GDM1 (cell line): ENCODE measurements at regions not wholly inside any gene's neighbourhood (a gene's known extent, or its start where the extent isn't known, plus 50 kb on each side); places are given as distances from the start of the nearest gene placed in this dataset.
"Not testable (repeated sequence)": the region's sequence is repeated elsewhere in the genome, so short reads cannot be mapped to it uniquely, and the experiment has no call there.

Experiments
- DNase-seq: peaks from one replicate; lab custom pipeline; 2025; lab: John Stamatoyannopoulos, UW

DNA sequence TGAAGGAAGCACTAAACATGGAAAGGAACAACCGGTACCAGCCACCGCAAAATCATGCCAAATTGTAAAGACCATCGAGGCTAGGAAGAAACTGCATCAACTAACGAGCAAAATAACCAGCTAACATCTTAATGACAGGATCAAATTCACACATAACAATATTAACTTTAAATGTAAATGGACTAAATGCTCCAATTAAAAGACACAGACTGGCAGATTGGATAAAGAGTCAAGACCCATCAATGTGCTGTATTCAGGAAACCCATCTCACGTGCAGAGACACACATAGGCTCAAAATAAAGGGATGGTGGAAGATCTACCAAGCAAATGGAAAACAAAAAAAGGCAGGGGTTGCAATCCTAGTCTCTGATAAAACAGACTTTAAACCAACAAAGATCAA lies 206.3 kb downstream of the SLC38A4 start:
- DNase-seq = not testable (repeated sequence)

- DNase-seq = not testable (repeated sequence)
These were observed 208.1 kb downstream of the SLC38A4 start for GRCh38 chr12:46617737-46618136.

DNA sequence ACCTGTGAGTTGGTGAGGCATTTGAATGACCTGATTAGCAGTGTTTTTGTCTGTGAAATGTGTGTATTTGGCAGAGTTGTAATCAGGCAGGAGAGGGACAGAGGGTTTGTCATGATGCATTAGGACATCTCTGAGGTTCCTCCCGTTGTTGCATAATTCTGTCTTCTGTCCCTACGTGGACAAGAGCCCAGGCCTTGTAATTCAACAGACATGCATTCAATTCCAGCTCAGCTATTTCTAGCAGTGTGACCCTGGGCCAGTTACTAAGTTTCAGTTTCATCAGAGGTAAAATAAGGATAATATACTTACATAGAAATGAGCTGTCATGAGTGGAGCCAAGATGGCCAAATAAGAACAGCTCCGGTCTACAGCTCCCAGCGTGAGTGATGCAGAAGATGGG lies 208.6 kb downstream of the SLC38A4 start:
- no peak for DNase-seq

GRCh38 chr12:46610754-46611153 lies 215.0 kb downstream of the SLC38A4 start:
- no peak for DNase-seq

DNA sequence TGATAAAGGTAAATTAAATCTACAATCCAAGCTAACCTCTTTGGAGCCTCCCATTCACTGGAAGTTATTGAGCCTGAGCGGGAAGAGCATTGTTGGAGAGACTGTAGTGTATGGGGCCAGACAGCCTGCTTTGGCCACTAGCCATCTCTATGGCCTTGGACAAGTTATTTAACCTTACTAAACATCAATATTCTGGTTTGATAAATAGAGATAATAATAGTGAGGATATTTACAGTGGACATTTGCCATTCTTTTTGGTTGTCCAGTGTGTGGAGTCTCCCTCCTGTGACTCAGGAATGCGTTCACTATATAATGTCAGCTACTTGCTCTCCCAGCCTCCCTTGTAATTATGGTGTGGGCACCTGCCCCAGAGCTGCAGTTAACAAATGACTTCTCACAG lies 216.1 kb downstream of the SLC38A4 start:
- no peak for DNase-seq

GRCh38 chr12:46609273-46609623 lies 216.5 kb downstream of the SLC38A4 start:
- DNase-seq = no peak

GRCh38 chr12:46608431-46609272 lies 217.1 kb downstream of the SLC38A4 start:
- no peak for DNase-seq

DNA sequence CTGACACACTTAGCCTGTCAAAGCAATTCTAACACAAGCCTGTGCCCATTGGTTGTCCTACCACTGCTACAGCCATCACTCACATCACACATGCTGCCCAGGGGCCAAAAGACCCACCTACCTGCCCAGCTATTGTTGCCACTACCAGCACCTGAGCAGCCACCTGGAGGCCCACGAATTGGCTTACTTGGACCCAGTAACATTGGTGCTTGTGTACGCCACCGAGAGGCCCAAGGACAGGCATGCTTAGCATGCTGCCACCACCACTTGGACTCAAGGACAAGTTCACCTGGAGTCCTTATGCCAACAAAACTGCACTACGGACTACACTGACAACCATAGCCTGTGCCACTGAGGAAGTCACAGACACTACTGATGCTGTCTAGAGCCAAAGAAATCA lies 221.1 kb downstream of the SLC38A4 start:
- no peak for DNase-seq

DNA sequence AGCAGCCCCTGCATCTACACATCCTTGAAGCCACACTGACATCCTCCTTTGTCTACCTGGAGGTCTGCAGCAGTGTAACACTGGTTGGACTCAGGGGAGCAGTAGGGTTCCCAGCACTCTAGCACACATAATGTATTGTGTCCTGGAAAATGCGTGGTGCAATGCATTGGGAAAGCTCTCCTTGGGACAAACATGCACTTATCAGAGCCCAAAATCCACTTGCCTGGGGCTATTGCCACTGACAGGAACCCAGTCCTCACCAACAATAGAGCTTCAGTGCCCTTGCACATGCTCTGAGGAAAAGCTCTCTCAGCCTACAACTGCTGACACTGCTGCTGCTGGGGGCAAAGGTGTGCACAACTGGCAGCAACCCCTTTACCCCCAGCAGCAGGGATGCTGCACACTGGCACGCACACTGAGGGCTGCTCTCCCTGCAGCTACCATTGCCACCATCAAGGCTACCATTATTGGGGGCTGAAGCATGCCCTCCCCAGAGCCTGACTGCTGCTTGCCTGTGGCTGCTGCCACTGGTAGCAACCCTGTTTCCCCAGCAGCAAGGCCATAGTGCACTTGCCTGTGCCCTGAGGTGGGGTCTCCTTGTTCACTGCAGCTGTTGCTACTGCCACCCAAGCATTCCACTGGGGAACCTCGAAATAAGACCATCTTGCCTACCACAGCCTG lies 221.9 kb downstream of the SLC38A4 start:
- no peak for DNase-seq

GRCh38 chr12:46602474-46602873 lies 223.3 kb downstream of the SLC38A4 start:
- no peak for DNase-seq

- DNase-seq = no peak
These were observed 218.6 kb upstream of the SLC38A2 start for GRCh38 chr12:46590991-46591703.

GRCh38 chr12:46585854-46586621 lies 213.5 kb upstream of the SLC38A2 start:
- peak; percentile 18 for DNase-seq

DNA sequence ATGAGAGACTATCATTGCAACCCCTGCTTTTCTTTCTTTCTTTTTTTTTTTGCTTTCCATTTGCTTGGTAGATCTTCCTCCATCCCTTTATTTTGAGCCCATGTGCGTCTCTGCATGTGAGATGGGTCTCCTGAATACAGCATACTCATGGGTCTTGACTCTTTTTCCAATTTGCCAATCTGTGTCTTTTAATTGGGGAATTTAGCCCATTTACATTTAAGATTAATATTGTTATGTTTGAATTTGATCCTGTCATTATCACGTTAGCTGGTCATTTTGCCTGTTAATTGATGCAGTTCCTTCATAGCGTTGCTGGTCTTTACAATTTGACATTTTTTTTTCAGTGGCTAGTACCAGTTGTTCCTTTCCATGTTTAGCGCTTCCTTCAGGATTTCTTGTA lies 211.5 kb upstream of the SLC38A2 start:
- not testable (repeated sequence) for DNase-seq

- not testable (repeated sequence) for DNase-seq
These were observed 209.4 kb upstream of the SLC38A2 start for GRCh38 chr12:46581990-46582389.

GRCh38 chr12:46580445-46580844 lies 207.9 kb upstream of the SLC38A2 start:
- DNase-seq = no peak

DNA sequence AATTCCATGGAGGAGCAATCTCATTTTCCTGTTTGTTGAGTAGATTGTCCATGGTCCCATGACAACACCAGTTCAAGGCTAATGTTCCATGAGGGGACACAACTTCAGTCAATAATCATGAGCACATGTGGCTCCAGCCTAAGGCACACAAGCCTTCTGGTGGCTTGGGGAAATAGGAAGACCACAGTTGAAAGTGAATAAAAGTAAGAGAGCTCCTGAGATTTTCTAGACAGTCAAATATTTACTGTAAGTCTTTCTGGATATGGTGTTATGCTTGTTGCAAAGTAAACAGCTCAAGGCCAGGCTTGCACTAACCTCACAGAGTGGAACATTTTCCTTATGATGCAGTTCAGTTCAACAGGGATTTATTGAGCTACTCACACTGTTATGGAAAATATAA lies 206.9 kb upstream of the SLC38A2 start:
- DNase-seq = no peak

- no peak for DNase-seq
These were observed 205.8 kb upstream of the SLC38A2 start for GRCh38 chr12:46578190-46578982.

- DNase-seq = no peak
These were observed 204.6 kb upstream of the SLC38A2 start for GRCh38 chr12:46577063-46577776.

DNA sequence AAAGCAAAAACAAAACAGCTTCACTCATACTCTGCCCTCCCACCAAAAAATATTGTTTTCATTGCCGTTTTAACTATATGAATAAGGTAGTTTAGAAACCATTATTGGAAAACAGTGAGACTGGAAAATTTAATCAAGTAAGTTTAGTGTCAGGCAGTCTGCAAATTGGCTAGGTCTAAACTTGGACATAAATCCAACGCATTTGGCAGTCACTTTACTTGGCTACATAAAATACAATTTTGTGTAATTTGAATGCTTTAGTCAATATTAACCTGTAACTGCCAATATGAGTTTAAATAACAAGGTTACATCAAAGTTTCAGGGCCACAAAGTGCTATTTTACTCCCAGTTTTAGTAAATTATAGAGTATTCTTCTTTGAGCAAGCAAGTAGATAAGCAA lies 202.3 kb upstream of the SLC38A2 start:
- DNase-seq = no peak

DNA sequence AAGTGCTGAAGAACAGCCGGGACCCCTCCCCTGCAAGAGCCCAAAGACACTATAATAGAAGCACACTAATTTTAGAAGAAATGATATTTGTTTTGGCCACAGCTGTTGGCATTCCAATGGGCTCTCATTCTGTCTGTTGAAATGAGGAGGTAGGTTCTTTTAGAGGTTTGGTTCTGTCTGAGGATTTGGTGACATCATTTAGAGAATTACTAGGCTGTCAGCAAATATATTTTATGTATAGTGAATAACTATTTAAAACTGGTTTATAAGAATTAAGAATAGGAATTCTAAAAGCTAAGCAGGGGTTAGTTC lies 200.7 kb upstream of the SLC38A2 start:
- DNase-seq = no peak
